Smooth muscle cell of the brain vasculature (primary cell): ENCODE measurements at regions not wholly inside any gene's neighbourhood (a gene's known extent, or its start where the extent isn't known, plus 50 kb on each side); places are given as distances from the start of the nearest gene placed in this dataset.

Experiments
- DNase-seq: peaks from one replicate; pipeline ENCODE4 v3.0.0-alpha.2; 2012; ENCODE audit warnings: low read depth, low spot score

DNA sequence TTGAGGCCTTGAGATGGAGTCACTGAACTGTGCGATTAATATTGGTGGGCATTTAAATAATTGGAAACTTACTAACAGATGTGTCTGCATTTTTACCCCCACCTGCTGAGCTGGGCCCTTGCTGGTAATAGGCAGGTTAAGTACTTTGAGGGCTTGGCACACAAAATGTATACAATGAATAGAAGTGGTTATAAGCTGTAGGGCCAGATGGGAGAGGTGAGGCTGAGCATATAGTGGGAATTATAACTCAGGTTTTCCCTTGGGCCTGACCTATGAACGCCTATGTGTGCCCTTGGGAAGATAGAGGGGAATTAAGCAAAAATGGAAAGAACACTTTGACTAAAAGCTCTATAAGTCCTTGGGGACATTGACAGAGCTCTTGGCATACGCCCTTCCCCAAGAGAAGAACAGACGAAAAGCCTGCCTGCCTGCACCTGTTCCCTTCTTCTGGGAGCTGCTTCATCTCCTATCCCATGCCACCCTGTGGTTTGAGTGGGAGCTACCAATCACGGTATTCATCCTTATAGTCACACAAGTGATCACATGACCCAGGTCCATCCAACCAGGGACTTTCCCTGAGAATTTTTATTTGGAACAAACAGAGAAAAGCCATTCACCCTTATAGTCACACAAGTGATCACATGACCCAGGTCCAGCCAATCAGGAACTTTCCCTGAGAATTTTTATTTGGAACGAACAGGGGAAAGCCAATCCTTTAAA is 260.7 kb upstream of the CSF3R start:
- DNase-seq = no peak

DNA sequence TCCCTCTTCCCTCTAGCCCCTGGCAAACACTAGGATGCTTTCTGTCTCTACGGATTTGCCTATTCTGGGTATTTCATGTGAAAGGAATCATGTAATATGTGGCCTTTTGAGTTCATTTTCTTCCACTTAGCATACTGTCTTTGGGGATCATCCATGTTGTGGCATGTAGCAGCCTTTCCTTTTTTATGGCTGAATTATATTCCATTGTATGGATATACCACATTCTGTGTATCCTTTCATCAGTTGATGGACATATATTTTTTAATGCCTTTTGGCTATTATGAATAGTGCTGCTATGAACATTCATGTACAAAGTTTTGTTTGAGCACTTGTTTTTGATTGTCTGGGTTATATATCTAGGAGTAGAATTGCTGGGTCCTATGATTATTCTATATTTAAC is 258.4 kb upstream of the CSF3R start:
- no peak for DNase-seq

GRCh38 chr1:36740446-36740845 is 257.7 kb upstream of the CSF3R start:
- DNase-seq = no peak

GRCh38 chr1:36739703-36740289 is 257.1 kb upstream of the CSF3R start:
- DNase-seq = no peak

DNA sequence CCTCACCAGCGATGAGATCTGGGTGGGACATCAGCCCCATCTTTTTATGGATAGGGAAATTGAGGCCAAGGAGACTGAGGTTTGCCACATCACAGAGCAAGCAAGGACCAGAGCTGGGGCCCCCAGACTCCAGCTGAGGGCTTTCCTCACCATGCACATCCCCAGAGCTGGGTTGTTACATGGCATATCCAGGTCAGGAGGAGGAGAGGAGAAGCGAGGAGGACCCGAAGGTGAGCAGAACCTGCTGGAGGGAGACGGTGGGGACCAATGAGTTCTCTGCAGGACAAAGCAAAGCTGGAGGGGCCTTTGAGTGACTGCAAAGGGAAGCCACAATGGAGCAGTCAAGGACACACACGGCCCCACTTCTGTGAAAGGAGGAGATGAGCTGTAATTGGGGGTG is 255.5 kb upstream of the CSF3R start:
- no peak for DNase-seq

DNA sequence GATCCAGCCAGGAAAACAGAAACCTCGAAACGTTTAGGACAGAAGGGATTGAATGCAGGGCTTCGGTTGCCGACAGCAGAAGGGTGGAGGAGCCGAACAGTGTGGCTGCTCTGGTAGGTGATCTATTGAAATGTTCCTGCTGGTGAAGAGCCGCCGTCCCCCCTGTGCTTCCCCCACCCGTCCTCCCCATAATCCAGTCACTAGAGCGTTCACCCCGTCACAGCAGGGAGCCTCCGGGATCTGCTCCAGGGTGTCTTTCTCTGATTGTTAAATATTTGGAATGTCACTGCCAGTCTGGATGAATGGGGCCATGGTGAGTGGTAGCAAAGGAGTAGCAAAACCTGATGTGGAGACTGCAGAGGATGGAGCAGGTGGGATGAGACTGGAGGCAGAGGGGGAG is 255.1 kb upstream of the CSF3R start:
- no peak for DNase-seq

DNA sequence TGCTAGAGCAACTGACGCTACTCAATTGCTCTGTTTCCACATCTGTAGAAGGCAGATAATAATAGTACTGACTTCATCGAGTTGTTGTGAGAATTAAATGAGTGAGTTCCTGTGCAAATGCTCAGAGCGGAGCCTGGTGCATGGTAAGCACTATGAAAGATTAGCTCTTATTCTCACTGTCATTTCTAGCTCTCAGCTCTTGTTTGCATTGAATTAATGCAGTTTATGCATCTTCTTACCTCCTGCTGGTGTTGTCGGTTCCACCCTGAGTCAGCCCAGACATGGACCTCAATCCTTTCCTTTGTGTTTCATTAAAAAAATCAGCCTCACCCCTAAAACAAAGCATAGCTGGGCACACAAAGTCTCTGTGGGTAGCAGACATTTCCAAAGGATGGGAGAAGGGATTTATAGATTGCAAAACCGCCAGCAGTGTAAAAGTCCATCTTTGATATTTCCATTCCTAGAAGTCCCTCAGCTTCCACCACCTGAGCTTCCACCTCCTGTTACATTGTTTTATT is 254.4 kb upstream of the CSF3R start:
- DNase-seq = no peak

GRCh38 chr1:36735939-36736730 is 253.4 kb upstream of the CSF3R start:
- no peak for DNase-seq

- no peak for DNase-seq
Observed at GRCh38 chr1:36735436-36735835, 252.7 kb upstream of the CSF3R start.

DNA sequence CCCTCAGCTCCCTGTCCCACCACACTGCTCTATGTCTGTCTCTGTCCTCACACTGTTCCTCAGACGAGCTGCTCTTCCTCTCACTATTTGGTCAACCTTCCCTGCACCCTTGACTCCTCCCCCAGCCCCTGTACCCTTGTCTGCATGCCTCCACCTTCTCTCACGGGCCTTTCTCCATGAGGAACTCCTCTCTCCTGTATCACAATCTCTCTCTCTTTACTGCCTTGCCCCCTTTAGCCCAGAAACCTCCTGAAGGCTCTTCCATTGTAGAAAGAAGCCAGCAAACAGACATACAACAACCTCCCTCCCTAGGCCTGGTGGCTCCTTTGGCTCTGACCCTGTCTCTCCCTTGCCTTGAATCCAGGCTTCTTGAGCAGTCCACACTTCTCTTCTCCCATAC is 251.6 kb upstream of the CSF3R start:
- no peak for DNase-seq

DNA sequence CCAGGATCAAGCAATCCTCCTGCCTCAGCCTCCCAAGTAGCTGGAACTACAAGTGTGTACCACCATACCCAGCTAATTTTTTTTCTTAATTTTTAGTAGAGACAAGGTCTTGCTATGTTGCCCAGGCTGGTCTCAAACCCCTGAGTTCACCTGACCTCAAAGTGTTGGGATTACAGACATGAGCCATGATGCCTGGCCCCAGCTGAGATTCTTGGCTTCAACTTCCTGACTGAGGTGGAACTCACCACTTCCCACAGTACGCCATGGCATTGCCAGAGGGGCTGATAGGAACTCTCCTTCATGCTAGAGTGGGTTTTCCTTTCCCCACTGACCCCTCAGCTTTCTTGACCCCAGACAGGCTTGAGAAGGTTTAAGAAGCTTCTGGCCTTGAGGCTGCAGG is 251.0 kb upstream of the CSF3R start:
- no peak for DNase-seq

GRCh38 chr1:36732015-36732356 is 249.3 kb upstream of the CSF3R start:
- DNase-seq = no peak

DNA sequence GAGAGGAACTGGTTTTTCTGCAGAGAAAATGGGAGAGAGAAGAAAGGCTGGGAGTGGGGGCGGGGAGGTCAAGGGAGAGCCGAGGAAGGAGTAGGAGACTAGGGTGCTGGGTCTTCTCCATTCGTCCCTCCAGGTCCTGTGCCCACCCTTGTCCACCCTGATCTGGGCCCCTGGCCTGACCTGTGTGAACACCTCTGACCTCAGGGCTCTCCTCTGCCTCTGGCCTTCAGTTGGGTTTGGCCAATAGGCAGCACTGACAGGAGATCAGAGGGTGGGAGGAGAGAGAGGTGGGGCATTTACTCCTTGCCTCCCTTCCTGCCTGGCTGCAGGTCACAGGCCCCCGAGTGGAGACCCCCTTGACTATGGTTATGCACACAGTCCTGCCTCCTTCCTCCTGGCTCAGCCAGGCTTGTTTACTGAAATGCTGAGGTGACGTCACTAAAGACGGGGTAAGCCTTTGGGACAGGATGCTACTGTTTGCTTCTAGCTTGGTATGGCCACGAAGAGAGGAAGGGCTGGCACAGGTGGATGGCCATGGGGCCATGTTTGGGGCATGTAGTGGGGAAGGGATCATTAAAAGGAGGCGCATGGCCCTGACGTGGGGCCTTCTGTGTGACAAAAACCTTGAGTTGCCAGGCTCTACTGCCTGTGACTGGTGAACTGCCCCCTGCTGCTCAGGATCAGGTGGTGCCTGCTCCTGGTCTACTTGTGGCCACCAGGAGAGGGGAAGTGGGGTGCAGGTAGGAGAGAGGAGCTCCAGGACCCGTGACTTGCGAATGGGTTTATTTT is 248.7 kb upstream of the CSF3R start:
- no peak for DNase-seq

- no peak for DNase-seq
Observed at GRCh38 chr1:36730599-36730998, 247.9 kb upstream of the CSF3R start.

GRCh38 chr1:36729716-36730510 is 247.2 kb upstream of the CSF3R start:
- DNase-seq = no peak

DNA sequence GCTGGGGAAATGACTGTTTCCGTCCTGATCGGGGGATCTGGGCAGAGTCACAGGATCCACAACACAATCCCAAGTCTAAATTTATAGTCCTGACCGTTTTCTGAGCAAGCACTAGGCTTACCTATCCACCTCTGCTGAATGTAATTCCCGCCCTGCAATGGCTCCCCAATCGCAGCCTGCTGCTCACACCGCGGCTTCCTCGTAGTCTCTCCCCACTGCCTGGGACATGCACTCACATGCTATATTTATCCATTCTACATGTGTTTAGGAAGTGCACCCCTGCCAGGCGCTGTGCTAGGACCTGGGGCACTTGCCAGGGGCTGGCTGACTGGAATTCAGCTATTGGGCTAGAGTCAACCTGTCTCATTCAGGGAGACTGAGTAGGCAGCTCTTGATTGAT is 246.6 kb upstream of the CSF3R start:
- no peak for DNase-seq

DNA sequence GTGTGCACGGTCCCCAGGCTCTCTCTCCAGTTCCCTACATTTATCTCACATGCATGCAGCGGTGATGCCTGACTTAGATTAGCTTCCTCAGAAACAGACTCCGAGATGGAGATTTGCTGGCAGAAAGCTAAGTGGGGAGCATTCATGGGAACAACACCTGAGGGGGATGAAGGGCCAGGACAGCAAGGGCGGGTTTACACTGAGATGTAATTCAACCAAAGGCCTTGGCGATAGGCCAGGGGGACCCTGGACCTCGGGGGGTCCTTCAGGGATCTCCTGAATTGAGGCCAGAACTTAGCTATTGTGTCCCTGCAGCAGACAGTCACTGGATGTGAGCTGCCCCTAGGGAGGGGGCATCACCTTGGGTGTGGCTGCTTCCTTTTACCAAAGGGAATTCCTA is 246.1 kb upstream of the CSF3R start:
- DNase-seq = no peak

GRCh38 chr1:36728051-36728450 is 245.3 kb upstream of the CSF3R start:
- no peak for DNase-seq

GRCh38 chr1:36725151-36725550 is 242.4 kb upstream of the CSF3R start:
- no peak for DNase-seq

DNA sequence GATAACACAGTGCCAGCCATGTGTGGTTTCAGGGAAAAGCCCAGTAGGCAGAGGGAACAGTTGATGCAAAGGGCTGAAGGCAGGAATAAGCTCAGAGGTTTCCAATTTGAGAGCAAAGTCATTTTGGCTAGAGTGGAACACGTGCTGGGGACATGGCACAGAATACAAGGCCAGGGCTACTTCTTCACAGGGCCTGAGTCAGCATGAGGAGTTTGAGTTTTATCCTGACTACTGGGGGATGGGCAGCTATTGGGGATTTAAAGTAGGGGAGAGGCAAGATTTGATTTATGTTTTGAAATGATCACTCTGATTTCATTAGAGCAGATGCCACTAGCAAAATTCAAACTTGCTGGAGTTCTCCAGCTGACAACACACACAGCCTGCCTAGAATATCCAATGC is 241.1 kb upstream of the CSF3R start:
- DNase-seq = no peak

DNA sequence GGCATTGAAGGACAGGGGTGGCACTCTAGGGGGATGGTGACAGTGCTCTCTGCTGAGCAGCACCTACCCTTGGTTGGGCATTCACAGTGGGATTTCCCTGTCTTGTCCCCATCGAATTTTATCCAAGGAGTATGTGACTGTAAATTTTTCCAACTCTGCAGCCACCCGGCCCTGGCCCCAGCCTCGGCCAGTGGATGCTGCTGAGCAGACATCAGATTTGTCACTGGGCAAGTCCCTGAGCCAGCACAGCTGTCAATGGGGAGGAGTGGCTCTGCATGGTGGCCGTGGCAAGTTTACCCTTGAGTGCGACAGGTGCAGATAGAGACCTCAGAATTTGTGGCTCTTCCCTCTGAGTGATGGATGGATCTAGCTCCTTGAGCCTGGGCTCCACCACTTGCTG is 240.2 kb upstream of the CSF3R start:
- no peak for DNase-seq
